Rectal smooth muscle tissue (tissue), 1 donor: ENCODE measurements at regions not wholly inside any gene's neighbourhood (a gene's known extent, or its start where the extent isn't known, plus 50 kb on each side); places are given as distances from the start of the nearest gene placed in this dataset.
"Not testable (repeated sequence)": the region's sequence is repeated elsewhere in the genome, so short reads cannot be mapped to it uniquely, and the experiment has no call there.

Experiments
- H3K27ac ChIP-seq: one replicate; pipeline ENCODE4 v1.7.0; 2013; ENCODE audit warnings: low read depth, low read length, inconsistent platforms
- H3K27me3 ChIP-seq: one replicate; pipeline ENCODE4 v1.7.0; 2013; ENCODE audit warnings: low read length; ENCODE audit not compliant: control insufficient read depth, insufficient read depth
- H3K36me3 ChIP-seq: one replicate; pipeline ENCODE4 v1.7.0; 2013; ENCODE audit warnings: low read length; ENCODE audit not compliant: control insufficient read depth, insufficient read depth
- H3K4me1 ChIP-seq: one replicate; pipeline ENCODE4 v1.7.0; 2013; ENCODE audit warnings: low read length; ENCODE audit not compliant: control insufficient read depth, insufficient read depth
- H3K4me3 ChIP-seq: one replicate; pipeline ENCODE4 v1.7.0; 2013; ENCODE audit warnings: low read length
- H3K9ac ChIP-seq: one replicate; pipeline ENCODE4 v1.7.0; 2013; ENCODE audit warnings: low read length

DNA sequence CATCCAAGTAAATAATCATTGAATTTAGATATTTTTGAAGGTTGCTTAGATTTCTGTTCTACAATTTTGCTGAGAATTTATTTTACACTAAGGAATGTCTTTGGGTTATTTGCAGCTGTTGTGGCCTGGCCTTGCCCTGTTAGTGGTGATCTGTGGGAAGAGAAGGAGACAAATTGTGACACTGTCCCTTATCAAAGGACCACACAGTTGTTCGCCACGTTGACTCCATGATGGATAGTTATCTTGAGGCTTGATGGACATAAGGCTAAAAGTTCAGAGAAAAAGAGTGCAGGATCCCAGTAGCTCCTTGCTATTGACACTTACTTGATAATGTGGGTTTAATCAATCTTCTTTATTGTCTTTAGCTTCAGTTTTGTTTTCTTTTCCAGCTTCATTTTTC is 186.6 kb upstream of the MEF2C start:
- H3K4me1 ChIP-seq, result no peaks in the 10 kb centered on the region
- H3K36me3 ChIP-seq, result no peaks in the 10 kb centered on the region
- H3K4me3 ChIP-seq, result no peak overlapping the region
- H3K27ac ChIP-seq, result no peak overlapping the region
- H3K9ac ChIP-seq, result no peak overlapping the region
- H3K27me3 ChIP-seq, result no peaks in the 10 kb centered on the region

DNA sequence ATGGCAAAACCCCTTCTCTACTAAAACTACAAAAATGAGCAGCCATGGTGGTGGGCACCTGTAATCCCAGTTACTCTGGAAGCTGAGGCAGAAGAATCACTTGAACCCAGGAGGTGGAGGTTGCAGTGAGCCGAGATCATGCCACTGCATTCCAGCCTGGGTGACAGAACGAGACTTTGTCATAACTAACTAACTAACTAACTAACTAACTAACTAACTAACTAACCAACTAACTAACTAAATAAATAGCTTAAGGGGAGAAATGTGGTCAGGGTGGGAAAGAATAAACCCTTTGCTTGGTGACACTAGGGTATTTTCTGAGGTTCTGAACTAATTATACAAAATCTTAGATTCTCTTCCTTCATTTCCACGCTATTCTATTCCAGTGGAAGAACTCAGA is 184.4 kb upstream of the MEF2C start:
- H3K4me1 ChIP-seq, result no peaks in the 10 kb centered on the region
- H3K9ac ChIP-seq, result no peak overlapping the region
- H3K36me3 ChIP-seq, result no peaks in the 10 kb centered on the region
- no peak overlapping the region for H3K27ac ChIP-seq
- no peaks in the 10 kb centered on the region for H3K27me3 ChIP-seq
- no peak overlapping the region for H3K4me3 ChIP-seq

DNA sequence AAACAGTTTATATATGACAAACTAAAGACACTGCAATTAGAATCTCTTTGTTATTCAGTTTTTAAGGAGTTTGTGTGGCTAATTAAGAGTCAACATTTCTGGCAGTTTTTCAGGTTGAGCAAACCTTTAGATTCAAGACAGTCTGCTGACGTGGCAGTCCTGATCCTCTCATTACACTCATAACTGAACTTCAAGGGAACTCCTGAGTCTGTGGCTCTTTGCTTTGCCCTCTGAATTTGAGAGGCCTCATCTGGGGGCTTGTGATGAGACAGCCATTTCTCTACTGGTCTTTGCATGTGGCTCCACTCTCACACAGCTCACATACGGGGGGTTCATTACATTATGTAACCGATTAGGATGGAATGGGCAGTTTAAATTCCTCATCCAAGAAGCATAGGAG is 182.9 kb upstream of the MEF2C start:
- Histone ChIP-seq H3K4me1 (no peaks in the 10 kb centered on the region), H3K27ac (no peak overlapping the region), H3K27me3 (no peaks in the 10 kb centered on the region), H3K36me3 (no peaks in the 10 kb centered on the region), H3K4me3 (no peak overlapping the region), H3K9ac (no peak overlapping the region)

DNA sequence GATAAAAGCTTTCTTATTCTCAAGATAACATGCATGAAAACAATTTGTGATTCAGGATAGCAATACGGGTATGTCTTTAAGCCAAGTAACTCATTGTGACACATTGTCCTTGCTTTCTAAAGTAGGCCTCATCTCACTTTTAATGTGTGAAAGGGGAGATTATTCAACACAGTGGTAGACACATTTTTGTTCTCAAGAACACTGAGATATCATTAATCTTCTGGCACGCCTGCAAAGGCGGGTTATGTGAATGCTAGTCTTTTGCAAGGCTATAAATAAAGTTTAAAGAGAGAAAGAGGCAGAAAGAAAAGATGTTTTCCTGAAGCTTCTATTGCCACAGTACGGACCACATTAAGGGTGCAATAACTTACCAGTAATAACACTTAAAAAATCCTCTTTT is 181.8 kb upstream of the MEF2C start:
- Histone ChIP-seq H3K27ac (no peak overlapping the region), H3K4me3 (no peak overlapping the region), H3K4me1 (no peaks in the 10 kb centered on the region), H3K27me3 (no peaks in the 10 kb centered on the region), H3K9ac (no peak overlapping the region), H3K36me3 (no peaks in the 10 kb centered on the region)

DNA sequence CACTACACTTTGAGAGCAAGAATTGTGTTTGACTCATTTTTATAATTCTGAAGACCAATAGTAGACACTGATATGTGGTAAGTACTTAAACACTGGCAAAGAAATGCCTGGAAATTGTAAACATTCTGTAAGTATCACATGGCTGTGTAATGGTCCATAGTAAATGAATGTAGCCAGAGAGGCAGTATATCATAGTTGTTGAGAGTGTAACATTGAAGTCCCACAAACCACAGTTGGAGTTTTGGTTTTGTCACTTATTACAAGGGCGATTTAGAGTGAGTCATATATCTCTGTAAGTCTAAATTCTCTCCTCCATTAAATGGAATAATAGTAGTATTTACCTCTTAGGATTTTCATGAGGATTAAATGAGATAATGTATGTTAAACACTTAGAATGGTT is 181.1 kb upstream of the MEF2C start:
- Histone ChIP-seq H3K9ac (no peak overlapping the region), H3K36me3 (no peaks in the 10 kb centered on the region), H3K27me3 (no peaks in the 10 kb centered on the region), H3K27ac (no peak overlapping the region), H3K4me1 (no peaks in the 10 kb centered on the region), H3K4me3 (no peak overlapping the region)

DNA sequence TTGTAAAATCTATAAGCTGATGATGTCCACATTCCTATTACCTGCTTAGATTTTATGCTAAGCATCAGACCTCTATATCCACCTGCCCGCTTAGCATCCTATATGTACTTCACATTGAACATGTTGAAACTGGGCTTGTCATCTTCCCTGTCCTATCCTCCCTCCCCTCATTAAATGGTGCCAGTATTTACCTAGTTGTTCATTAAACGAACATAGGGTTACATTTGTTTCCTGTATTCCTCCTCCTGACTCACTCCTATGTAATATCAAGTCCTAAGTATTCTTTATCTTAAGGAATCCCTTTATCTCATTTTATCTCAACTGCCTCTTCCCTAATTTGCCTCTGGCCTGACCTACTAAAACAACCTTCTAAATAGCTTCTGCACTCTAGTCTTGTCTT is 177.8 kb upstream of the MEF2C start:
- Histone ChIP-seq H3K36me3 (no peaks in the 10 kb centered on the region), H3K27ac (no peak overlapping the region), H3K4me3 (no peak overlapping the region), H3K4me1 (no peaks in the 10 kb centered on the region), H3K27me3 (no peaks in the 10 kb centered on the region), H3K9ac (no peak overlapping the region)

DNA sequence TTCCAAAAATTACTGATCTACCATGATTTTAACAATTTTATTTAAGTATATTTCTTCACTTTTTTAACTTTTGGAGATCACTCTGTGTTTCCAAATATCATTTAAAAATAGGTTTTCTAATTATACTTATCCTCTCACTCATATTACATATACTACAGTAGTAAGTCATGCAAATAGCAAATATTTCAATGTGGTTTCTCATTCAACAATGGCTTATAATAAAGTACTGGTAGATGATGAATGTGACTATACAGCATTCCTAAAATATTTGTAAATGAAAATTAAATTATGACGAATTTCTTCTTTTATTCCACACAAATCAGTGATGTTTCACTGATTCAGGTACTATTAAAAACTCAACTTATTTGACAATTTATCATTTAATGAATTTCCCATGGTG is 176.3 kb upstream of the MEF2C start:
- Histone ChIP-seq H3K9ac (no peak overlapping the region), H3K36me3 (no peaks in the 10 kb centered on the region), H3K4me3 (no peak overlapping the region), H3K4me1 (no peaks in the 10 kb centered on the region), H3K27ac (no peak overlapping the region), H3K27me3 (no peaks in the 10 kb centered on the region)

DNA sequence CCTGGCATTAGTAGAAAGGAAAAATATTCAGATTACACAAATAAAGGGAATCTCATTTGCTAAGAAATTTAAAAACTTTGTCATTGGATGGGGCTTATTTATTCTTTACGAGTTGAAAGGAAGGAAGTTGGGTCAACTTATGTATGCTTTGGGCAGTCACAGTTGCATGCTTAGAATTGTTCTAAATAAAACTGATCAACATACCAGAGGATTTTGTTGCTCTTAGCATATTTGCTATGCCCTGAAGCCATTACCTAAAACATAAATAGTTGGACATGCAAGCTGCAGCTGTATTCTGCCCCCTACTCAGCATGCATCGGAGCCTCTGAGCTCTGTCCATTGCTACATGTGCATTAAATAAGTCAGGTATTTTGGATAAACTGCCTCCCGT is 172.7 kb upstream of the MEF2C start:
- Histone ChIP-seq H3K27me3 (no peaks in the 10 kb centered on the region), H3K4me3 (no peak overlapping the region), H3K27ac (no peak overlapping the region), H3K4me1 (no peaks in the 10 kb centered on the region), H3K36me3 (no peaks in the 10 kb centered on the region), H3K9ac (no peak overlapping the region)

DNA sequence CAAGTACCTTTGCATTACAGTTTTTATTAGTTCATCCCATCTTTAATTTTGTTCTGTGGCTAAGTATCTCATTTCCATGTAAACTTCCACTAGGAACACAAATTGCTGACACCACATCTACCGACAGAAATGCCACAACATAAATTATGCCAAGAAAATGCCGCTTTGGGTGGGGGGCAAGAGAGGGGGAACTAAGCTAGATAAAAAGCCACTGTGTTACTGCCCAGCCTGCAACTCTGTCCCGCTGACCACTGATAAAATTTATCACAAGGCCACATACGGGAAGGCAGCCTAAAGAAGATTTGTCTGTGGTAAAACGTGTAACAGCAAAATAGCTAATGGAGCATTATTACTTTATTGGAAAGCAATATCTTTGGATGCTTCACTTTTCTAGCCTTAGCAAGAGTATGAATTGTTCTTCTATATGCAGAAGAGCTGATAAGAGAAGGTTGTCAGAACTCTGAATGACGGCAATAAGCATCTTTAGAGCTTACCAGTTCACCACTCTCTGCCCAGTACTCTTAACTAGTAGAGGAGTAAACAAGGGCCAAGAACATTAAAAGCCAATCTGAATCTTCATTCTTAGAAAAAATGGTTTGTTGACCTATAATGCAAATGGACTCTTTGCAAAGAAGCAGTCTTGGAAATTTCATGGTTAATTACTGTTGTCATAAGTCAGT is 172.2 kb upstream of the MEF2C start:
- H3K27ac ChIP-seq, result no peak overlapping the region
- H3K4me3 ChIP-seq, result no peak overlapping the region
- no peaks in the 10 kb centered on the region for H3K36me3 ChIP-seq
- no peak overlapping the region for H3K9ac ChIP-seq
- H3K4me1 ChIP-seq, result no peaks in the 10 kb centered on the region
- no peaks in the 10 kb centered on the region for H3K27me3 ChIP-seq

DNA sequence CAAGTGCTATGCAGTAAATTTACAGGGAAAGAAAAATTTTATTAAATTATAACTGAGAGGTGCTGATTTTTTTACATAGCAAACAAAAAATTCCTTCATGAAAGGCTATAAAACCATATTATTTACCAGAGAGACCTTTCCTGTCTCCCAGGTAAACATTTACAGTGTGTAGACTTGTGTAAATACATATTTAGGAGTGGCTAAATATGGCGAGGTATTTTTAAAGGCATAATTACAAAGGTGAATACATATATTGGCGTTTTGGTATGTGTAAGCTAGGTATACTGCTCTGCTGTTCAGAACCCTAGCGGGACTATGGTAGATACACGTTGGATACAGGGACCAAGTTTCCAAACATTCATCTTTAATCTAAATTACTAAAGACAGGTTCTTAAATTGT is 170.6 kb upstream of the MEF2C start:
- H3K27ac ChIP-seq, result no peak overlapping the region
- no peaks in the 10 kb centered on the region for H3K27me3 ChIP-seq
- no peaks in the 10 kb centered on the region for H3K4me1 ChIP-seq

DNA sequence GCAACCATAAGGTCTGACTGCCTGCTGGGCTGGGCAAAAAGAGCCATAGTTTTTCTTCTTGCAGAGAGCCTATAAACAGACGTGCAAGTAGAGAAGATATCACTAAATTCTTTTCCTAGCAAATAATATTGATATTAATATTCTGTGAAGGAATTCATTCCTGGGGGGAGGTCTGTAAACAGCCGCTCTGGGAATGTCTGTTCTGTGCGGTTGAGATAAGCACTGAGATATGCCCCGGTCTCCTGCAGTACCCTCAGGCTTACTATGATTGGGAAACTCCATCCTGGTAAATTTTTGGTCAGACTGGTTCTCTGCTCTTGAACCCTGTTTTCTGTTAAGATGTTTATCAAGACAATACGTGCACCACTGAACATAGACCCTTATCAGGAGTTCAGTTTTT is 167.1 kb upstream of the MEF2C start:
- not testable (repeated sequence) for H3K27ac ChIP-seq, H3K4me1 ChIP-seq, H3K36me3 ChIP-seq, H3K9ac ChIP-seq, H3K4me3 ChIP-seq, H3K27me3 ChIP-seq

More for the DNA sequence above, 170.6 kb upstream of the MEF2C start:
- Histone ChIP-seq H3K36me3 (no peaks in the 10 kb centered on the region), H3K9ac (no peak overlapping the region), H3K4me3 (no peak overlapping the region)

DNA sequence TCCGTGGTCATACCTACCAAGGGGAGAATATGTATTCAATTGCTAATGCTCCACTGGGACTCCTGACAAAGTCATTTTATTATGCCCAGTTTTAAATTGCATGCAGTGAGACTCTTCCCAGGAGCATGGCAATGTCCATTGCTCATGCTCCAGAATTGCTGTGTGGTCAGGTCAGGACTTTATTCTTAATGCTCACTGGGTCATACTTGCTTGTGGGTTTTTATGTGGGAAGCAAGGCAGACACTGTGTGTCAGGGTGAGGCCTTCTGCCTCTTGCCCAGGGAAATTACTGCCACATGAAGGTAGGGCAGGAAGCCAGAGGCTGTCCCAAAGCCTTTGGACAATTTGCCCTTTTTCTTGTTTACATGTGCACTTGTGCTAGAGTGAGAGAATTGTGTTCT is 164.6 kb upstream of the MEF2C start:
- no peaks in the 10 kb centered on the region for H3K4me1 ChIP-seq
- no peak overlapping the region for H3K27ac ChIP-seq
- no peaks in the 10 kb centered on the region for H3K36me3 ChIP-seq
- no peak overlapping the region for H3K4me3 ChIP-seq
- H3K27me3 ChIP-seq, result no peaks in the 10 kb centered on the region
- no peak overlapping the region for H3K9ac ChIP-seq

DNA sequence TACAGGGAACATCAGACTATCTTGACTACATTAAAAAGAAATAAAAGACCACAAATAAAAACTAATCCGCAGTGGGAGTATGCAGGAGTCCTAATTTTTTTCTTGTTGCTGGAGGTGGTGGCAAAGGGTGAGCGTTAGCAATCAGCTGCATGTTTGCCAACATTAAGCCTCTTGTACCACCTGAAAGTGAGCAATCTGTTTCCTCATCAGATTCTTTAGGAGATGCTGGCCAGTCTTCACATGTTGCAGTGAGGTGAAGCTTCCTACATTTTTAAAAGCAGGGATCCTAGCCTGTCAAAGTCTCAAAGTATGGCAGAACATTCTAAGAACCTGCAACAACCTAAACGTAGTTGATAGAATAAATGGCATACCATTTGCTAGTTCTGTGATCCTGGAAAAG is 162.2 kb upstream of the MEF2C start:
- H3K9ac ChIP-seq, result no peak overlapping the region
- no peak overlapping the region for H3K27ac ChIP-seq
- H3K4me1 ChIP-seq, result no peaks in the 10 kb centered on the region
- no peaks in the 10 kb centered on the region for H3K27me3 ChIP-seq
- H3K36me3 ChIP-seq, result no peaks in the 10 kb centered on the region
- no peak overlapping the region for H3K4me3 ChIP-seq
